Effector memory CD4-positive, alpha-beta T cell (primary cell): ENCODE measurements at regions not wholly inside any gene's neighbourhood (a gene's known extent, or its start where the extent isn't known, plus 50 kb on each side); places are given as distances from the start of the nearest gene placed in this dataset.

Experiments used
- DNase-seq, 3 donors: peaks; one replicate each; pipeline ENCODE4 v3.0.0-alpha.2; 2020
- H3K27ac ChIP-seq: 2 replicates; pipeline ENCODE4 v1.7.0; 2013; ENCODE audit warnings: mild to moderate bottlenecking, low read length, moderate library complexity; ENCODE audit not compliant: insufficient read depth, poor library complexity, severe bottlenecking
- H3K27me3 ChIP-seq: replicated peaks from 2 replicates; pipeline ENCODE4 v1.7.0; 2013; ENCODE audit warnings: mild to moderate bottlenecking, low read length; ENCODE audit not compliant: insufficient read depth, control insufficient read depth, poor library complexity, severe bottlenecking
- H3K36me3 ChIP-seq: 2 replicates; pipeline ENCODE4 v1.7.0; 2013; ENCODE audit warnings: mild to moderate bottlenecking, low read length, moderate library complexity; ENCODE audit not compliant: control insufficient read depth, insufficient read depth
- H3K4me1 ChIP-seq: 2 replicates; pipeline ENCODE4 v1.7.0; 2013; ENCODE audit warnings: low read length, mild to moderate bottlenecking; ENCODE audit not compliant: control insufficient read depth, insufficient read depth, poor library complexity, severe bottlenecking
- H3K4me3 ChIP-seq: 2 replicates; pipeline ENCODE4 v1.7.0; 2013; ENCODE audit warnings: low read length, low read depth, mild to moderate bottlenecking; ENCODE audit not compliant: insufficient read depth, poor library complexity, severe bottlenecking
- H3K9me3 ChIP-seq: 2 replicates; pipeline ENCODE4 v1.7.0; 2013; ENCODE audit warnings: mild to moderate bottlenecking, low read length, moderate library complexity; ENCODE audit not compliant: control insufficient read depth

GRCh38 chr19:28871099-28871725 is 341.7 kb downstream of the UQCRFS1 start:
- no peak for DNase-seq
- Histone ChIP-seq H3K36me3 (no peaks in the 10 kb centered on the region), H3K27me3 (no peaks in the 10 kb centered on the region), H3K9me3 (no peaks in the 10 kb centered on the region), H3K27ac (no peak overlapping the region), H3K4me3 (no peak overlapping the region), H3K4me1 (no peaks in the 10 kb centered on the region)

- Histone ChIP-seq H3K36me3 (no peaks in the 10 kb centered on the region), H3K4me3 (no peak overlapping the region), H3K9me3 (no peaks in the 10 kb centered on the region), H3K4me1 (no peaks in the 10 kb centered on the region), H3K27ac (no peak overlapping the region), H3K27me3 (no peaks in the 10 kb centered on the region)
- no peak for DNase-seq
Observed at GRCh38 chr19:28869459-28869858, 343.5 kb downstream of the UQCRFS1 start.

GRCh38 chr19:28868836-28869235 is 344.1 kb downstream of the UQCRFS1 start:
- Histone ChIP-seq H3K27me3 (no peaks in the 10 kb centered on the region), H3K27ac (no peak overlapping the region), H3K4me3 (no peak overlapping the region), H3K9me3 (no peaks in the 10 kb centered on the region), H3K36me3 (no peaks in the 10 kb centered on the region), H3K4me1 (no peaks in the 10 kb centered on the region)
- no peak for DNase-seq

- H3K4me3 ChIP-seq = no peak overlapping the region
- no peak overlapping the region for H3K27ac ChIP-seq
- H3K4me1 ChIP-seq = no peaks in the 10 kb centered on the region
- no peak for DNase-seq
- no peaks in the 10 kb centered on the region for H3K36me3 ChIP-seq
- no peaks in the 10 kb centered on the region for H3K27me3 ChIP-seq
- no peaks in the 10 kb centered on the region for H3K9me3 ChIP-seq
Observed at GRCh38 chr19:28867978-28868377, 345.0 kb downstream of the UQCRFS1 start.

- DNase-seq = no peak
- H3K4me3 ChIP-seq = no peak overlapping the region
- H3K27me3 ChIP-seq = no peaks in the 10 kb centered on the region
- H3K36me3 ChIP-seq = no peaks in the 10 kb centered on the region
- H3K27ac ChIP-seq = no peak overlapping the region
- H3K9me3 ChIP-seq = no peaks in the 10 kb centered on the region
- H3K4me1 ChIP-seq = no peaks in the 10 kb centered on the region
Observed at GRCh38 chr19:28864577-28865042, 348.3 kb downstream of the UQCRFS1 start.

GRCh38 chr19:28864024-28864503 is 348.9 kb downstream of the UQCRFS1 start:
- no peaks in the 10 kb centered on the region for H3K36me3 ChIP-seq
- H3K27me3 ChIP-seq = no peaks in the 10 kb centered on the region
- H3K9me3 ChIP-seq = no peaks in the 10 kb centered on the region
- H3K4me1 ChIP-seq = no peaks in the 10 kb centered on the region
- H3K27ac ChIP-seq = no peak overlapping the region
- H3K4me3 ChIP-seq = no peak overlapping the region
- DNase-seq = no peak

GRCh38 chr19:28862238-28862637 is 350.7 kb downstream of the UQCRFS1 start:
- H3K4me3 ChIP-seq = no peak overlapping the region
- no peak overlapping the region for H3K27ac ChIP-seq
- no peaks in the 10 kb centered on the region for H3K4me1 ChIP-seq
- no peaks in the 10 kb centered on the region for H3K27me3 ChIP-seq
- H3K9me3 ChIP-seq = no peaks in the 10 kb centered on the region
- DNase-seq = no peak
- no peaks in the 10 kb centered on the region for H3K36me3 ChIP-seq

GRCh38 chr19:28859811-28860210 is 353.1 kb downstream of the UQCRFS1 start:
- Histone ChIP-seq H3K27me3 (no peaks in the 10 kb centered on the region), H3K36me3 (no peaks in the 10 kb centered on the region), H3K9me3 (no peaks in the 10 kb centered on the region), H3K4me1 (no peaks in the 10 kb centered on the region), H3K27ac (no peak overlapping the region), H3K4me3 (no peak overlapping the region)
- DNase-seq = no peak

GRCh38 chr19:28858933-28859332 is 354.0 kb downstream of the UQCRFS1 start:
- no peak for DNase-seq
- no peak overlapping the region for H3K4me3 ChIP-seq
- H3K9me3 ChIP-seq = no peaks in the 10 kb centered on the region

GRCh38 chr19:28857967-28858366 is 355.0 kb downstream of the UQCRFS1 start:
- no peaks in the 10 kb centered on the region for H3K4me1 ChIP-seq
- H3K9me3 ChIP-seq = no peaks in the 10 kb centered on the region
- no peaks in the 10 kb centered on the region for H3K27me3 ChIP-seq
- H3K4me3 ChIP-seq = no peak overlapping the region
- no peak overlapping the region for H3K27ac ChIP-seq
- H3K36me3 ChIP-seq = no peaks in the 10 kb centered on the region
- DNase-seq = no peak

More at GRCh38 chr19:28858933-28859332, 354.0 kb downstream of the UQCRFS1 start:
- Histone ChIP-seq H3K27ac (no peak overlapping the region), H3K27me3 (no peaks in the 10 kb centered on the region), H3K36me3 (no peaks in the 10 kb centered on the region), H3K4me1 (no peaks in the 10 kb centered on the region)
